ENCODE measurements at regions not wholly inside any gene's neighbourhood (a gene's known extent, or its start where the extent isn't known, plus 50 kb on each side); places are given as distances from the start of the nearest gene placed in this dataset.

- TF ChIP-seq, protein P1, sequence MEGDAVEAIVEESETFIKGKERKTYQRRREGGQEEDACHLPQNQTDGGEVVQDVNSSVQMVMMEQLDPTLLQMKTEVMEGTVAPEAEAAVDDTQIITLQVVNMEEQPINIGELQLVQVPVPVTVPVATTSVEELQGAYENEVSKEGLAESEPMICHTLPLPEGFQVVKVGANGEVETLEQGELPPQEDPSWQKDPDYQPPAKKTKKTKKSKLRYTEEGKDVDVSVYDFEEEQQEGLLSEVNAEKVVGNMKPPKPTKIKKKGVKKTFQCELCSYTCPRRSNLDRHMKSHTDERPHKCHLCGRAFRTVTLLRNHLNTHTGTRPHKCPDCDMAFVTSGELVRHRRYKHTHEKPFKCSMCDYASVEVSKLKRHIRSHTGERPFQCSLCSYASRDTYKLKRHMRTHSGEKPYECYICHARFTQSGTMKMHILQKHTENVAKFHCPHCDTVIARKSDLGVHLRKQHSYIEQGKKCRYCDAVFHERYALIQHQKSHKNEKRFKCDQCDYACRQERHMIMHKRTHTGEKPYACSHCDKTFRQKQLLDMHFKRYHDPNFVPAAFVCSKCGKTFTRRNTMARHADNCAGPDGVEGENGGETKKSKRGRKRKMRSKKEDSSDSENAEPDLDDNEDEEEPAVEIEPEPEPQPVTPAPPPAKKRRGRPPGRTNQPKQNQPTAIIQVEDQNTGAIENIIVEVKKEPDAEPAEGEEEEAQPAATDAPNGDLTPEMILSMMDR (IDR thresholded peaks at IDR 0.05): no peak
- TF ChIP-seq POLR2AphosphoS5 (IDR thresholded peaks at IDR 0.05): no peak
Observed at GRCh38 chr20:57075181-57075580, 191.3 kb downstream of the BMP7 start.
